DMS79 (cell line): ENCODE measurements at regions not wholly inside any gene's neighbourhood (a gene's known extent, or its start where the extent isn't known, plus 50 kb on each side); places are given as distances from the start of the nearest gene placed in this dataset.
"Not testable (repeated sequence)": the region's sequence is repeated elsewhere in the genome, so short reads cannot be mapped to it uniquely, and the experiment has no call there.

Experiments used
- DNase-seq: peaks from one replicate; lab custom pipeline; 2025; lab: John Stamatoyannopoulos, UW

DNA sequence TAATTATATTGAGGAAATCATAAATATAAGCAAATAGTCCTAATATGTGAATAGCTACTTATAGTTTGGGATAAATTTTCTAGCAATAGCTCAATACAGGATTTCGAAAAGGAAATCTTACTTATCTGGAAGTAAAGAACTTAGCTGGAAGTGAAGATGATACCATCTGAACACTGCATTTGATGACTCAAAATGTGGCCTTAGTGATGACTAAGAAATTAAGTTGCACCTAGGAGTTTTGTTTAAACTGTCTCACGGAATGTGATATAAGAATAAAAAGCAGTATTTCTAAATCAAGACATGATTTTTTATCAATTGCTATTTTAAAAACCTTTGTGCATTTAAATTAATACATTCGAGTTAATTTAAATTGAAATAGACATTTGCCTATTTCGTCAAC is 91.2 kb downstream of the EOMES start:
- no peak for DNase-seq

GRCh38 chr3:27629366-27629765 is 92.8 kb downstream of the EOMES start:
- DNase-seq = no peak

- DNase-seq = no peak
Measured at GRCh38 chr3:27628026-27628750, 93.9 kb downstream of the EOMES start.

DNA sequence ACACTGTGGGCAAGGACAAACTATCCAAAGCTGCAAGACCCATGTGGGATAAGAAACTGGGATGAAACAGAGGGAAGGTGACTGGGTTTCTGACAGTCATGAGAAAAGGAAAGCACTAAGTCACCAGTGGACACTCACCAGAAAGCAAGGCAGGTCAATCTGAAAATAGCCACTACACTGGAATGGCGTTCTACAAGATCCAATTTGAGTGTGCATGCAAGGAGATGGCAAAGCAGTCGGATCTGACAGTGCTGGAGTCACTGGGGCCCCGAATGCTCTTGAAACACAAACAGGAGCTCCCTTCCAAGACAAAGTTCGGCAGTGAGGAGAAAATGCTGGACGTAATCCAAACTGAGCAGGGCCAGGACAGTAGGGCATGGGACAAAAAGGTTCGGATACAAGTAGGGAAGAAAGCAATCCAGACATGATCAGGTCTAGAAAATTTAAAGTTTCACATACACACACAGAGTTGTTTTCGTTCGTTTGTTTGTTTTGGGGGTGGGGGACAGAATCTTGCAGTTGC is 95.5 kb downstream of the EOMES start:
- DNase-seq = no peak

DNA sequence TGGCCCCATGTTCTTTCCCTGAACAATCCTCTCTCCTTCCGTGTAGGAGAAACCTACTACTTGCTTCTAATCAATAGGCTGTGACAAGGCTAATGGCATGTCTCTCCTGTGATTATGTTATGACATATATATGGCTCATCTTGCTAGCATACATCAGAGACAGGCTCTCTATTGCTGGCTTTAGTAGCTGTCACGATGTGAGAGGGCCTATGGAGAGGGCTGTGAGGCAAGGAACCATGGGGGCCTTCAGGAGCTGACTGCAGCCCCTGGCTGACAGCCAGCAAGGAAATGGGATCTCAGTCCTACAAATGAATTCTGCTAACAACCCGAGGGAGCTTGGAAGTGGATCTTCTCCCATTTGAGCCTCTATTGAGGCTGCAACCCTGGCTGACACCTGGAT is 96.3 kb downstream of the EOMES start:
- no peak for DNase-seq

DNA sequence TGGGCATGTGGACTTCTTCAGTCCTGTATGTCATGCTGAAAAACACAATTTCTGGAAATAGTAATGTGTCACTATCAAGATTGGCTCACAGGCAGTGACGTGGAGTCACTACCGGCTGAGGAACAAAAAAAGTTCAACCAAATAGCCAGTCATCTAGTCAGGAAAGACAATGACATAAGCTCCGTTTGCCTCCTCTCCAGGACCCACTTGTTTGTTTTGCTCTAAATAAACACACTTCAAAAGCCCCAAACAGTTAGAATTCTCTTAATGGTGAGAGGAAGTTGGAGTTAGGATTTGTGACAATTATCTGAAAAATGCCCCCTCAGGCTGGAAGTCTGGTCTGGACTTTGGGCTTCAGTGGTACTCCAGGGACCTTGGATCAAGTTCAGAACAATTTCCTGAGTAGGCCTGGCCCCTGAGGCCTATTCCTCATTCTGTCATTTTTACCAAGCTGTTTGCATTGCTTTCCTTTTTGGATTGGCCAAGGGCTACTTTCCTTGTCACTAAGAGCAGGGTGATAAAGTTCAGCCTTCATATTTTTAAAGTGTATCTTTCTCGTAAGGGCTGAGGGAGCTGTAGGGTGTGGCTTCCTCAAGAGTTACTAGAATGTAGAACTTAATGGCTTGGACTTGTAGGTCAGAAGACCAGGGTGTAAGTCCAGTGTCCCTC is 98.9 kb downstream of the EOMES start:
- DNase-seq = no peak

DNA sequence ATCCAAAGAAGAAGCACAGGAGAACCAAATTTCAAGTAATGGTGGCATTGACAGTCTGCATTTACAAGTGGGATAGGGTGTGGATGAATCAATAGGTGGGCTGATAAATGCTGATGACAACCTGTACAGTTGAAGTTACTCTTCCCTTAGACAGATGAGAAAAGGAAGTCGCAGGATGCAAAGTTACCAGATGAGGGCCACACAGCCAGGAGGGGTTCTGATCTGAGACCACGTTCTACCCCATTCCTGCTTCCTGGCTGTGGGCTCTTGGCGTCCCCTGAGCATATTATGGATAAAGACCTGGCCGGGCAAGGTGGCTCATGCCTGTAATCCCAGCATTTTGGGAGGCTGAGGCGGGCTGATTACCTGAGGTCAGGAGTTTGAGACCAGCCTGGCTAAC is 104.6 kb downstream of the EOMES start:
- no peak for DNase-seq

GRCh38 chr3:27616031-27616430 is 106.1 kb downstream of the EOMES start:
- DNase-seq = no peak

- DNase-seq = no peak
Measured at GRCh38 chr3:27615555-27615954, 106.6 kb downstream of the EOMES start.

GRCh38 chr3:27614592-27614991 is 107.5 kb downstream of the EOMES start:
- DNase-seq = no peak

- DNase-seq = no peak
Measured at GRCh38 chr3:27613846-27614500, 108.2 kb downstream of the EOMES start.

DNA sequence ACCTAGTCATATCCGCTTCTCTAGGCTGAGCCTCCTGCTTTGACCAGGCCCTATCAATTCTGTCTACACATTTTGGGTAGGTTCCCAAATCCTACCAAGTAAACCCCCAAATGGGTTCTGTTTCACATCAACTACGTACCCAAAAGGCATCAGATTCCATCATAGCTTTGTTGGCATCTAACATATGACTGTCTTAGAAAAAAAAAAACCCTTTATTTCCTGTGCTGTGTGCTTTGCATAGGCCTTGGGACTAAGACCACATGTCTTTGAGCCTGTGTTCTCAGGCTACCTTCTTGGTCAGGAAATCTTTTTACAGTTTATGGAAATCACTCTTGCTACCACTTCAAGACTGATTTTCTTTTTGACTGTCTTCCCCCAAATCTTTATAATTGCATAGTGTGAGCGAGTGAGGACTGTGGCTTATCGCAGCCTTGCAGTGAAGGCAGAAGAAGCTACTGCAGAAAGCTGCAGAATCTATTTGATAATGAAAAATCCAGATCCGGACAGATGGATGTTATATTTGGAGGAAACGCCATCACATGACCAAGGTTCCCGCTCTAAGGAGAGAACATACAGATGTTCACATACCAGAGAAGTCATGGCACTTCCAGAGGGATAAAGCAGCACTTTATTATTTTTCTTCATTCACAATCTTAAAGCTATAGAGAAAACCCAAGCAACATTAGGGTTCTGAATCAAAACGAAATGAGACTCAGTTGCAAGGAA is 111.2 kb downstream of the EOMES start:
- no peak for DNase-seq

- DNase-seq = no peak
Measured at GRCh38 chr3:27607370-27607769, 114.8 kb downstream of the EOMES start.

GRCh38 chr3:27606537-27606936 is 115.6 kb downstream of the EOMES start:
- no peak for DNase-seq

DNA sequence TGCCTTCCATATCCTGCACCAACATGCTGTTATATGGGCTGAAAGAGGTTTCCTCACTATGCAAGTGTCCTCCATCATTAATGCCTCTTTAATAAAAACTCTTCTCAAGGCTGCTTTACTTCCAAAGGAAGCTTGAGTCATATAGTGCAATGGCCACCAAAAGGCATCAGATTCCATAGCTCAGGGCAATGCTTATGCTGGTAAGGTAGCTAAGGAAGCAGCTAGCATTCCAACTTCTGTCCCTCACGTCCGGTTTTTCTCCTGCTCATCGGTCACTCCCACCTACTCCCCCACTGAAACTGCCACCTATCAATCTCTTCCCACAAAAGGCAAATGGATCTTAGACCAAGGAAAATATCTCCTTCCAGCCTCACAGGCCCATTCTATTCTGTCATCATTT is 117.1 kb upstream of the SLC4A7 start:
- DNase-seq = not testable (repeated sequence)

GRCh38 chr3:27599741-27600140 is 115.6 kb upstream of the SLC4A7 start:
- DNase-seq = not testable (repeated sequence)

GRCh38 chr3:27596921-27597320 is 112.7 kb upstream of the SLC4A7 start:
- DNase-seq = no peak

GRCh38 chr3:27596334-27596841 is 112.2 kb upstream of the SLC4A7 start:
- peak; percentile 52 for DNase-seq

DNA sequence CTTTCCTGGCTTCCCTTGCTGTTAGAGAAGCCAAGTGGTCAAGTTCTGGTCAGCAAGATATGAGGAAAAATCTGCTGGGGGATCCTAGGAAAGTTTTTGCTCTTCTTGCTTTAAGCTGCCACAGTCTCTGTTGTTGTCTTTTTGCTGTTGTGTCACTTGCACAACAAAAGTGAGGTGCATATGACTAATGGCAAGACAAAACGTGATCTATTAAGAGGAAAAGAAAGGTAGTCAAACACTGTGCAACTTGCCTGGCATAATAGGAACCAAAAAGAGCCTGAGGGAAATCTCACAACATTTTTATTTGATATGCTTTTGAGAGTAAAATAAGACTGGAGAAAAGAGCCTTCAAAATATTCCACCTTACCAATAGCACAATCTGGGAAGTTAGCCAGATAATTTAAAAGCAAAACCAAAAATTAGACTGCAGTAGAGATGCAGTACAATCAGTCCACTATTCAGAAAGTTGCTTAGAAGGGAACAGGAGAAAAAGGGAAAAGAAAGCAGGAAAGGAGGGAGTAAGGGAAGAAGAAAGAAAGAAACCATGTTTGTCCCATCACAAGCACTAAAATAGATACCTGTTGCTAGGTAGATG is 110.0 kb upstream of the SLC4A7 start:
- DNase-seq = no peak

GRCh38 chr3:27593173-27593572 is 109.0 kb upstream of the SLC4A7 start:
- DNase-seq = no peak

- DNase-seq = no peak
Measured at GRCh38 chr3:27591312-27592210, 107.4 kb upstream of the SLC4A7 start.
